ENCODE measurements at regions not wholly inside any gene's neighbourhood (a gene's known extent, or its start where the extent isn't known, plus 50 kb on each side); places are given as distances from the start of the nearest gene placed in this dataset.

- POLR2A ChIA-PET, result no interaction called here
- Histone ChIP-seq H3K4me3 (no peak overlapping the region), H2AFZ (ENCODE audit: low read depth, low read length) (no peak overlapping the region), H3K79me2 (ENCODE audit: control insufficient read depth, insufficient read depth, low read length) (no peaks in the 10 kb centered on the region), H3K4me2 (ENCODE audit: insufficient read depth, low read length) (no peak overlapping the region), H3K9ac (ENCODE audit: insufficient read depth in 1 of 2, low read depth in 2 of 2, low read length in 2 of 2) (no peak overlapping the region), H3K27me3 (ENCODE audit: control insufficient read depth in 2 of 2, insufficient read depth in 2 of 2, low read length in 2 of 2) (no peaks in the 10 kb centered on the region; a peak in 1 of 5 replicates), H3K36me3 (ENCODE audit: control insufficient read depth, insufficient read depth, low read length) (no peaks in the 10 kb centered on the region), H3K9me3 (replicated peaks; ENCODE audit: control insufficient read depth, insufficient read depth, low read depth, low read length) (no peaks in the 10 kb centered on the region), H4K20me1 (replicated peaks; ENCODE audit: control insufficient read depth, insufficient read depth, low read length) (no peaks in the 10 kb centered on the region), H3K9me1 (ENCODE audit: control insufficient read depth, insufficient read depth, low read length) (no peaks in the 10 kb centered on the region), H3K27ac (ENCODE audit: extremely low read depth, low read depth, low read length) (no peak overlapping the region), H3K4me1 (replicated peaks in 1 of 2; ENCODE audit: control insufficient read depth in 2 of 2, insufficient read depth in 2 of 2, low read length in 2 of 2) (no peaks in the 10 kb centered on the region)
- no peak for FAIRE-seq
- in situ Hi-C loops (cut with MboI) (no loop called here), intact Hi-C loops (cut with micrococcal nuclease) (no loop called here)
- ATAC-seq, result no peak
- DNase-seq (ENCODE audit: extremely low read depth in 1 of 4, low spot score in 3 of 4), result no peak
- no TSS peak for BruUV-seq (replicated peaks)
- TF ChIP-seq SMARCA4 (IDR thresholded peaks at IDR 0.05), result no peak
- TF ChIP-seq ZNF764 (CRISPR knock-in tag; IDR thresholded peaks at IDR 0.05; ENCODE audit: low read depth), result no peak
- no peak for TF ChIP-seq PTTG1 (tag; IDR thresholded peaks at IDR 0.05; ENCODE audit: low read depth)
- peak; percentile 39 for TF ChIP-seq ATF3 (IDR thresholded peaks at IDR 0.05)
- no peak for TF ChIP-seq ATF3 (CRISPR knock-in tag; conservative IDR thresholded peaks at IDR 0.05)
- WGBS (ENCODE audit: insufficient coverage, low coverage, missing lambda C conversion rate), result 4% methylated on average over 9 of the region's 9 CpGs
- CTCF ChIA-PET (ENCODE audit: low intra/inter-chr PET ratio), result interaction anchor here (0.7 kb wide), 1 partner anchor 64 kb away, joined by 3 read pairs; no protein-coding TSS in a partner anchor
These were observed 284.6 kb downstream of the BCAT1 start for GRCh38 chr12:24664161-24664880.
